Keratinocyte (primary cell): ENCODE measurements at regions not wholly inside any gene's neighbourhood (a gene's known extent, or its start where the extent isn't known, plus 50 kb on each side); places are given as distances from the start of the nearest gene placed in this dataset.

Experiments used
- EZH2 ChIP-seq: IDR thresholded peaks from one replicate; pipeline ENCODE4 v1.6.1; 2012; ENCODE audit warnings: inconsistent platforms, mild to moderate bottlenecking, low read length, moderate library complexity
- TF ChIP-seq, protein P1 (sequence below), 3 experiments: IDR thresholded peaks in 1 of 3; conservative IDR thresholded peaks in 1 of 3; optimal IDR thresholded peaks in 1 of 3; 2 replicates in 2 of 3; 3 replicates in 1 of 3; pipeline versions ENCODE3 to v1.5.1; 2011; ENCODE audit warnings: low read length in 3 of 3, mild to moderate bottlenecking in 3 of 3, moderate library complexity in 2 of 3, control low read depth in 1 of 3, inconsistent platforms in 1 of 3; ENCODE audit not compliant: insufficient read depth in 2 of 3; ENCODE audit errors: extremely low read depth in 1 of 3

- TF ChIP-seq, protein P1, sequence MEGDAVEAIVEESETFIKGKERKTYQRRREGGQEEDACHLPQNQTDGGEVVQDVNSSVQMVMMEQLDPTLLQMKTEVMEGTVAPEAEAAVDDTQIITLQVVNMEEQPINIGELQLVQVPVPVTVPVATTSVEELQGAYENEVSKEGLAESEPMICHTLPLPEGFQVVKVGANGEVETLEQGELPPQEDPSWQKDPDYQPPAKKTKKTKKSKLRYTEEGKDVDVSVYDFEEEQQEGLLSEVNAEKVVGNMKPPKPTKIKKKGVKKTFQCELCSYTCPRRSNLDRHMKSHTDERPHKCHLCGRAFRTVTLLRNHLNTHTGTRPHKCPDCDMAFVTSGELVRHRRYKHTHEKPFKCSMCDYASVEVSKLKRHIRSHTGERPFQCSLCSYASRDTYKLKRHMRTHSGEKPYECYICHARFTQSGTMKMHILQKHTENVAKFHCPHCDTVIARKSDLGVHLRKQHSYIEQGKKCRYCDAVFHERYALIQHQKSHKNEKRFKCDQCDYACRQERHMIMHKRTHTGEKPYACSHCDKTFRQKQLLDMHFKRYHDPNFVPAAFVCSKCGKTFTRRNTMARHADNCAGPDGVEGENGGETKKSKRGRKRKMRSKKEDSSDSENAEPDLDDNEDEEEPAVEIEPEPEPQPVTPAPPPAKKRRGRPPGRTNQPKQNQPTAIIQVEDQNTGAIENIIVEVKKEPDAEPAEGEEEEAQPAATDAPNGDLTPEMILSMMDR (optimal IDR thresholded peaks at IDR 0.05 in 1 of 3, IDR thresholded peaks at IDR 0.05 in 1 of 3, conservative IDR thresholded peaks at IDR 0.05 in 1 of 3; ENCODE audit: extremely low read depth in 1 of 3, insufficient read depth in 2 of 3, low read length in 3 of 3) = no peak
- no peak for TF ChIP-seq EZH2
Measured at GRCh38 chr2:21356857-21357255, 233.1 kb downstream of the TDRD15 start.
